K562 (cell line): ENCODE measurements at regions not wholly inside any gene's neighbourhood (a gene's known extent, or its start where the extent isn't known, plus 50 kb on each side); places are given as distances from the start of the nearest gene placed in this dataset.

ENCODE experiments used
- BCLAF1 ChIP-seq, 2 experiments: fragments of 450-650 bp in 1 of 2; IDR thresholded peaks; 2 replicates each; pipeline ENCODE4 v1.6.1; 2011 to 2017; ENCODE audit warnings: low read depth in 2 of 2, antibody characterized with exemption in 1 of 2, borderline replicate concordance in 1 of 2, low read length in 1 of 2, mild to moderate bottlenecking in 1 of 2, mixed read lengths in 1 of 2; ENCODE audit not compliant: control insufficient read depth in 1 of 2
- CBFB ChIP-seq: sonication (generic); formaldehyde crosslinking; IDR thresholded peaks from 2 replicates; pipeline ENCODE4 v1.4.0; 2020; ENCODE audit warnings: mild to moderate bottlenecking, missing genetic modification reagents
- CBX1 ChIP-seq: sonication (generic); IDR thresholded peaks from 2 replicates; pipeline ENCODE4 v1.6.1; 2016; ENCODE audit warnings: antibody characterized with exemption, low read depth, mild to moderate bottlenecking
- CHD2 ChIP-seq: IDR thresholded peaks from 2 replicates; pipeline ENCODE4 v1.6.1; 2011; ENCODE audit warnings: low read depth, low read length
- CTCF ChIP-seq, 3 experiments: IDR thresholded peaks in 2 of 3; conservative IDR thresholded peaks in 1 of 3; 2 replicates each; pipeline ENCODE4 v1.5.1; 2011 to 2012; ENCODE audit warnings: low read length in 3 of 3, mild to moderate bottlenecking in 3 of 3, control low read depth in 2 of 3, improper control_type of control experiment in 1 of 3, inconsistent platforms in 1 of 3, low read depth in 1 of 3, mixed read lengths in 1 of 3, moderate library complexity in 1 of 3; ENCODE audit not compliant: insufficient read depth in 2 of 3
- GABPB1 ChIP-seq: sonication (generic); formaldehyde crosslinking; IDR thresholded peaks from 2 replicates; pipeline ENCODE4 v1.8.0; 2022; ENCODE audit warnings: mild to moderate bottlenecking, missing genetic modification reagents
- GTF3C2 ChIP-seq: IDR thresholded peaks from 3 replicates; pipeline ENCODE4 v1.6.1; 2011; ENCODE audit warnings: borderline replicate concordance, mild to moderate bottlenecking, moderate library complexity; ENCODE audit not compliant: insufficient read length; ENCODE audit errors: extremely low read depth
- HNRNPLL ChIP-seq: fragments of 200-400 bp; formaldehyde crosslinking; IDR thresholded peaks from 2 replicates; pipeline ENCODE4 v1.6.1; 2017; ENCODE audit warnings: low read length, low read depth, mild to moderate bottlenecking; ENCODE audit not compliant: poor library complexity, severe bottlenecking
- MTA1 ChIP-seq: fragments of 450-650 bp; IDR thresholded peaks from 2 replicates; pipeline ENCODE4 v1.6.1; 2017; ENCODE audit warnings: borderline replicate concordance
- PHF8 ChIP-seq: fragments of 200-600 bp; sonication (generic); IDR thresholded peaks from 2 replicates; pipeline ENCODE4 v1.6.1; 2012; ENCODE audit warnings: mixed run types, mild to moderate bottlenecking, inconsistent platforms, low read length, moderate library complexity, borderline replicate concordance
- POLR2A ChIP-seq: fragments of 450-650 bp; conservative IDR thresholded peaks from 2 replicates; pipeline ENCODE4 v1.6.1; 2016
- SPI1 ChIP-seq: IDR thresholded peaks from 2 replicates; pipeline ENCODE4 v1.6.1; 2011; ENCODE audit warnings: low read depth, low read length, control low read depth, borderline replicate concordance
- TARDBP ChIP-seq: fragments of 450-650 bp; IDR thresholded peaks from 2 replicates; pipeline ENCODE4 v1.6.1; 2016
- ZNF217 ChIP-seq: sonication (generic); formaldehyde crosslinking; IDR thresholded peaks from 2 replicates; pipeline ENCODE4 v1.8.0; 2022; ENCODE audit warnings: mild to moderate bottlenecking, missing genetic modification reagents

DNA sequence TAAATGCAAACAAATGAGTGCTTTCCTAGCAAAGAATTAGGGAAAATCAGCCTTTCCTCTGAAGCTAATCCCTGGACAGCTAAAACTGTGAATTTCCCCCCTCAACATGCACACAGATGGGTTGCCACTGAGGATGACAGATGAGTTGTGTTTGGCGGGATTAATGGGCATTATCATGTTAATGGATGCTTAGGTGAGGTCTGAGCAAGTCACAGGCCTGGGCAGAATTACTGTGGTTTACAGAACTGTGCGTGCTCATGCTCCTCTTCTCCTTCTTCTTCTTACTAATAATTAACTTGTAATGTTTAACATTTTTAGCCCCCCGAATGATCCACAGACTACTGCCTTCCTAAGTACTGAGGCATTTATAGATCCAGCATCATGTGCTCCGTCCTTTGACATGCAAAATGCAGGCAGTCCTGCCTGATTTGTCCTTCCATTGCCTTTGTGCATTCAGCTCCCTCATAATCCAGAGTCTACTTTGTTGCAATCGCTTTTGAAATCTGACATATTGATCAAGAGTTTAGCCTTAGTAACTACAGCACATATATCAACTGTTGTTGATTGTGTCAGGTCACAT, 753.4 kb upstream of the MMS22L start:
- TF ChIP-seq SPI1 (no peak), GABPB1 (no peak), BCLAF1 (IDR thresholded peaks at IDR 0.05; ENCODE audit: borderline replicate concordance in 1 of 2, control insufficient read depth in 1 of 2, low read depth in 2 of 2, low read length in 1 of 2) (no peak), CBX1 (no peak), TARDBP (no peak), CBFB (no peak), HNRNPLL (no peak), POLR2A (no peak), CHD2 (no peak), PHF8 (no peak), CTCF (IDR thresholded peaks at IDR 0.05 in 2 of 3, conservative IDR thresholded peaks at IDR 0.05 in 1 of 3; ENCODE audit: insufficient read depth in 2 of 3, low read depth in 1 of 3, low read length in 3 of 3) (no peak), MTA1 (no peak), GTF3C2 (no peak), ZNF217 (CRISPR knock-in tag) (no peak)
